ENCODE measurements at regions not wholly inside any gene's neighbourhood (a gene's known extent, or its start where the extent isn't known, plus 50 kb on each side); places are given as distances from the start of the nearest gene placed in this dataset.
"Not testable (repeated sequence)": the region's sequence is repeated elsewhere in the genome, so short reads cannot be mapped to it uniquely, and the experiment has no call there.

DNA sequence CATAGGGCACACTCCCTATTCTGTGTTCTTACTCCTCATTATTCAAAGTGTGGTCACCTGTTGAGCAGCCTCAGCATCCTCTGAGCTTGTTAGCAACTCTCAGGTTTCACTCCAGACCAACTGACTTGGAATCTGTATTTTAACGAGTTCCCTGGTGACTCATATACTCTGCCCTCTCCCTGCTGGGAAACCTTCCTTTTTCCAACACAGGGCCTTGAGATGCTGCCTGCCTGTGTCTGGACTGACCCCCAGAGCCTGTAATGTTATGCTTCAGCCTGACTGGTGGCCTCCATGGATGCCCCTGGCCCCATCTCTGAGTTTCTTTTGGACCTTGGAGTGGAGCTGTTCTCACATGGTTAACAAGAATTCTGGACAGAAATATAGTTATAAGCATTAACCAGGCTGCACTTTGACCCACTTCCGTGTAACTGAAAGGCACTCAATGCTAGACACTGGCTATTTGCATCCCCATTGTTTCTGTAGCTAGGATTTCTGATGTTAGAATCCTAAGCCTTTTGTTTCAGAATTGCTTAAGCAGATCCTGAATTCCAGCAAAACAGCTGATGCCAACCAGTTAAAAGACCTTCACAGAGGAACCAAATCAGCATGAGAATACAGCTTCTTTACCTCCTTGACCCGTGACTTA, 262.6 kb downstream of the STIM2 start:
- no peak for DNase-seq

DNA sequence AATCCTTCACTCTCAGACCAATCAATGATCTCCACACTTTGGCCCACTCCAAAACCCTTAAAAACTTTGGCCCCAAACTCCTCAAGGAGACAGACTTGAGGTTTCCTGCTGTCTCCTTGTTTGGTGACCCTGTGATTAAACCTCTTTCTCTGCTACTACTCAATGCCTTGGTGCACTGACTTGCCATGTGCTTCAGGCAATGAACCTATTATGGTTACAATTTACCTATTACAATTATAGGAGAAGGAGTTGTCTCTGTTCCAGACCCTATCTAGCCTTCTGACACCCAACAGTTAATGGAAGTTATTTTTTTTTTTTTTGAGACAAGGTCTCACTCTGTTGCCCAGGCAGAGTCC, 263.1 kb downstream of the STIM2 start:
- no peak for DNase-seq

DNA sequence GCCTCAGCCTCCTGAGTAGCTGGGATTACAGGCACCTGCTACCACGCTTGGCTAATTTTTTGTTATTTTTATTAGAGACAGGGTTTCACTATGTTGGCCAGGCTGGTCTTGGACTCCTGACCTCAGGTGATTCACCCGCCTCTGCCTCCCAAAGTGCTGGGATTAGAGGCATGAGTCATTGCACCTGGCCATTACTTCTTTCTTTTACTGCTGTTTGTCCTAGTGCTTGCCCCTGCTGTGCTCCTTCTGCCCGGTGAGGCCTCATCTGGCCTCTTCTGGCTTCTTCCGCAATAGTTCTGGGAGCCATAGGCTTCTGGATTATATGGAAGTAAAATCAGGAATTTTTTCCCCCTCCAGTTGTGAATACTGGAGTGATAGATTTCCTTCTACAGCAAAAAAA, 266.3 kb downstream of the STIM2 start:
- DNase-seq = not testable (repeated sequence)

DNA sequence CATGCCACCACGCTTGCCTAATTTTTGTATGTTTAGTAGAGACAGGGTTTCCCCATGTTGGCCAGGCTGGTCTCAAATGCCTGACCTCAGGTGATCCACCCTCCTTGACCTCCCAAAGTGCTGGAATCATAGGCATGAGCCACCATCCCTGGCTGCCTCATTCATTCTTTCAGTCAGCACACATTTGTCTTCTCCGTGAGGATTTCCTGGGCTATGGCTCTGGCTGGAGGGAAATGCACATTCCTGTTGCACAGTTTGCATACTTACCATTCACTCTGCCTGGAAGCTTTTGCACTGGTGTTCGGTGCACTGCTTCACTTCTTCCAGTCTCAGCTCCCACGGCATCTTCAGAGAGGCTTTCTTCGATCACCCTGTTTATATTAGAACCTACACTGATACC, 267.8 kb downstream of the STIM2 start:
- DNase-seq = no peak

DNA sequence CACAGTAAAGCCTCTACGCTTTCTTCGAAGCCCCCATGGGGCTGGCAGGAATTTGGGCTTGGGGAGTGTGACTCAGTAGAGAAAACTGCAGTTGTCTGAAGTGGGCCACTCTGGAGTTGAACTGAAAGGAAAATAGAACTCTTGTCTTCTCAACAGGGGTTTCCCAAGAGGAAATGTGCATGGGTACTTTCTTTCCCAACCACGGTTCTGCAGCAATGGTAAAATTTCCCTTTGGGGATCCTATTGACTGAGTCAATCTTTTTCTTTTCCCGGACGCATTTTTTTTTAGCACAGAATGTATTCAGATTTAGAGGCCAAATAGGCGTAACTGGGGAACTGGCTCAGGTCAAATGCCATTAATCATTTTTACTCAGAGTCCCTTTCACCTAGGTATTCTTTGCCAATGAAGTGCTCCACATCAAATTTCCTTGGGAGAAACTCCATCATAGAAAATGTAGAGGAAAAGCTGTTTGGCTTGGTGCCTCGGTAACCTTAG, 269.3 kb downstream of the STIM2 start:
- no peak for DNase-seq

DNA sequence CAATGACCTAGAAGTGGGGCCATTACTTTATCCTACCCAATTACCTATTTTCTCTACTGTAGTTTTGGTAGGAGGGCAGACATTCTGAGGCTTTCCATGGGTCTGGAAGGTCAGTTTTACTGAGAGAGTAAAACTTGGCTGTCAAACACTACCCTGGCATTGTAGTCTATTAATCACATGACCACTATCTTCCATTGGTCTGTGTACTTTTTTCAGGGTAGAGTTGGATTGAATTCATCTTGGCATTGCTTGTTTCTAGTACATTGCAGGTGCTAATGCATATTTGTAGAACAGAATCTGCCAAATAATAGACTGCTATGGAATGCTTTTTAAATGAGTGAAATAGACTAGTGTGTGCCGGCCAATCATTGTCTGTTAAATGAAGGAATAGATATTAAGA, 271.9 kb downstream of the STIM2 start:
- DNase-seq = no peak

DNA sequence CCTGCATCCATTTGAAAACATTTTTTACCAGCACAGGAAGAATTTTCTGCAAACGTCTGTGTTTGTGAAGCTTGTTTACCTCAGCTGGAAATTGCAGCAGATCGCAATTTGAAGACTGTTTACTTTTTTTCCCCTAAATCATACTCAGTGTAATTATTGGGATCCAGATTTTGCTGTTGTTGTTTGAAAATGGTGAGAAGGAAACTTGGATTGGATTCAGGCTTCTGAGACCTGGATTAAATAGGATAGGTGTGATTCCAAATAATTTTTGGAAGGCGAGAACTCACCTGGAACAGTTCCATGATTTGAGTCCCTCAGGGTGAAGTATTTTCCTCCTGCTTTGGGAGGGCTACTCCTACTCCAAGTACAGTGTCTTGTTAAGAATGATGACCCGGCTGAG, 279.8 kb downstream of the STIM2 start:
- DNase-seq = no peak

DNA sequence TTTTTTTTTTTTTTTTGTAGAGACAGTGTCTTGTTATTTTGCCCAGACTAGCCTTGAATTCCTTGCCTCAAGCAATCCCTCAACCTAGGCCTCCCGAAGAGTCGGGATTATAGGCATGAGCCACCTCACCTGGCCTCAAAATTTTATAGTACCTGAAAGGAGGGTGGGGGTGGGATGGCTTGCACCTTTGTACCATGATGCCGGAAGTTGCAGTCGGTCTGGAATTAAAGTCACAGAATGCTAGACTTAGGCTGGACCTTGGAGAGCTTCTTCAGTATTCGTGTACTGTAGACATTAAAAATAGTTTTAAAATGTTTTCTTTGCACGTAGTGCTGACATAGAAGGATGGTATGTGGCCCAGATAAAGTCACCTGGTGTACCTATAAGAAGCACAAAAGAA, 280.9 kb downstream of the STIM2 start:
- no peak for DNase-seq

DNA sequence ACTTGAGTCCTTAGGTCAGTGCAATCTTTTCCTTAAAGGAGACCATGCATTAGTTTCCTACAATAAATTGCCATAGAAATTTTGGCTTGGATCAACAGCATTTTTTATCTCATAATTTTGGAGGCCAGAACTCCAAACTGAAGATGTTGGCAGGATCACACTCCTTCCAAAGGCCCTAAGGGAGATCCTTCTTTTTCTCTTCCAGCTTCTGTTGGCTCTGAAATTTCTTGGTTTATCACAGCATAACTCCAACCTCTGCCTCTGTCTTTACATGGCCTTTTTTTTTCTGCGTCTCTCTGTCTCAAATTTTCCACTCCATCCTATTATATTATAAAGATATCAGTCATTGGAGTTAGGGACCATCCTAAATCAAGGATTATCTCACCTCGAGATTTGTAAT, 282.2 kb downstream of the STIM2 start:
- DNase-seq = no peak

DNA sequence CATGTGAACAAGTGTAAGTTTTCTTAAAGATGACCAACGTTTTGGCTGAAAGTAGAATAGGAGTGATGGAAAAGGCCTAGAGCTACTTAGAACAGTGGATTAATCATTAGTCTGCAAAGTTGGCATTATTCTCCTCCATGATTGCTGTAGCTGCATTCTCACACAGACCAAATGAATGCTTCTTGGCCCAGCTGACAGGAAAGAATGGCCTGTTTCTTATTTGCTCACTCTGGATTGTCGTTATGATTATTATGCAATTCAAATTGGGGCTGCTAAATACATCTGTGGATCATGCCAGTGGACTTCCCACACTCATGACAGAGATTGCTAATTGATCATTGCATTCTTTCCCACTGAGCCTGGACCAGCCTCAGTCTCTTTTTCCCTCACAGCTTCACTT, 285.0 kb downstream of the STIM2 start:
- DNase-seq = no peak

DNA sequence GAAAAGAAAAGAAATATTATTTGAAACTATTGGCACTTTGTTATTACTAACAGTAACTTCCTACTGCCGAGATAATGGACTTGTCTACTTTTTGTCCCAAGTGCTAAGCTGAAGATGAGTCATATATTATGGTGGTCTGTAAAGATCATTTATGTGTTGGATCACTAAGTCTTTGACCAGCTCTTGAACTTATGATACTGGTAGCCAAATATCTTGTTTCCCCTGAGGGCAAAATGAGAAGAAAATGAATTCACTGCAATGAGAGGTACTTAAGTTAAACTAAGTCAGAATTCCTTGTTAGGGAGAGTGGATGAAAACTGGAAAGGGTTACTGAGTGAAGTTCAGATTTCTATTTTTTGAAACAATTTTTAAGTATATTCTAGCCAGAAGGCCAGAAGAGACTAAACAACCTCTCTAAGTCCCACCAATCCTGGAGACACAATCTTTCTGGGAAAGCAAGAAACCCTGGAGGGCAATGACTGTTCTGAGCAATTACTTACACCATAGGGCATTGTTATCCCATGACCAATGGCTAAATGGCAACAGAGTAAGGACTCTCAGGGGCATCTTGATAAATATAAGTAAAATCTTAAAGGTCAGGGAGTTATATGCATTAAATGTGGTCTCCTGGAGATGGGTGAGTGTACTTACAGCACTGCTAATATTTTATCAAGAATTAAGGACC, 287.7 kb downstream of the STIM2 start:
- no peak for DNase-seq

DNA sequence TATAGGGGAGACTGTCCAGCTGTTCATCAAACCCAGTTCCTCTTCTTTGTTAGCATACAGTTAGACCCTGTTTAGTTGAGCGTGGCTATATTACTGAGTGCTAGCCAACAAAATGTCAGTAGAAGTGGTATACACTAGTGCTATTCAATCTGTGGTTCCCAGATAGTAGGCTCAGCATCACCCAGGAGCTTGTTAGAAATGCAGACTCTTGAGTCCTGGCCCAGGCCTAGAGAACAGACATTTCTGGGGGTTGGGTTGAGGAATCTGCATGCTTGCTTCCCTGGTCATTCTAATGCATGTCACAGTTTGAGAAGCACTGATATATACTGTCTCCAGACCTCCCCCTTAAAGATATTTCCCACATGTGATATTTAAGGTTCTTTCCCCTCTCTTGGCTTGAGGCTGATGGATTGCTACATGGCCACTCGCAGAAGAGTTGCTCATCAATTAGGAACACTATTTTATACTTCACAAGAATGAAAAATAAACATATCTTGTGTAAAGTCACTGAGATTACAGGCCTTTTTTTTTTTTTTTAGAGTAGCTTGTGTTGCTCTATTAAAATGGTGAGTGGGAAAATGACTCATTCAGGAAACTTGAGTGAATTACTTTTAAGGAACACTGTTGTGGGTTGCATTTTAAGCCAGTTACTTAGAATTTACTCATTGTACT, 289.0 kb downstream of the STIM2 start:
- DNase-seq = no peak

DNA sequence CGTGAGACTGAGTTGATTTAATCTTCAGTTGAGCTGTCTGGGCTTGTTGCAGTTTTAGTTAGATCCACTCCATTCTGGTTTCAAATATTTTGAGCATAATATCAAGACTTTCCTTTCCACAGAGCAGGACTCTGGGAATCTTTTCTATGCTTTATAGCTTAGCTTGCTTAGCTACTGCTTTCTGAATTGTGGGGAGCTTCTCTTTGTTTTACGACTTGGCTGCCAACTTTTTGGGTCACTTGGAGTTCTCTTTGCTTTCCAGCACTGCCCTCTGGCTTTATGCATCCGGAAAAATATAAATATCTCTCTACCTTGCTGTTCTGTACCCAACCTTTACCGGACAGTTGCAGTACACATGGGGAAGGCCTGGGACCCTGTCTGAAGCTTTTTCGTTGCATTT, 292.1 kb downstream of the STIM2 start:
- DNase-seq = no peak

DNA sequence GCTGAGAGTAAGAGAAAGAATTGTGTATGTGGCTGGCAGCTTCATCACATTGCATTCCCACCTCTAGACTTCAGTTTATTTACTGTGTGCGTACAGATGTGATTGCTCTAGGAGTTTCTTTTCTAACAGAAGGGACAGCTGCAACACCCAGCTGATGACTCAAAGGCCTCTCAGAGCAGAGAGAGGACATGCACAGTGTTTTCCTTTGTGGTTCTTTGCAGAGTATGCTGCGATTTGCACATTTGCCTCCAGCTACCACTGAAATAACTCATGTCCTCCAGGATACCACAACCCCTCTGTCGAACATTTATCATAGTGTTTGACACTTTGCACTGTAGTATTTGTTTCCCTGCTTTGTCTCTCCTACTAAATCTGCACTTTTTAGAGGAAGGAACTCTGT, 294.1 kb downstream of the STIM2 start:
- no peak for DNase-seq

DNA sequence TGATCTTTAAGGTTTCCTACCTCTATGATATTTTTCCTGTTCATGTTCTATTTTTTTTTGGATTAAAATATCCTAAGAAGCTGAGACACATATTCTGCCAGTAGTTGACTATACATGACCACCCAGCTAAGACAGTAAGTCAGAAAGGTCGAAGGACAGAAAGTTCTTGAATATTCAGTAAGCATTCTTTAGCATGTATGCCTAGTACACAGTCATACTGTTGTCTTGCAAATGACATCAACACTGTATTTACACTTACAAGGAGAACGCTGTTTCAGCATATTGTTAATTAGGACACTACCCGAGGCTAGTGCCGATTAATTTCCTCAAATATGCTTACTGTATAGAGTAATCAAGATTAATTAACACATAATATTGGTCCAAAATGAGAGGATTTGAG, 300.6 kb downstream of the STIM2 start:
- no peak for DNase-seq

DNA sequence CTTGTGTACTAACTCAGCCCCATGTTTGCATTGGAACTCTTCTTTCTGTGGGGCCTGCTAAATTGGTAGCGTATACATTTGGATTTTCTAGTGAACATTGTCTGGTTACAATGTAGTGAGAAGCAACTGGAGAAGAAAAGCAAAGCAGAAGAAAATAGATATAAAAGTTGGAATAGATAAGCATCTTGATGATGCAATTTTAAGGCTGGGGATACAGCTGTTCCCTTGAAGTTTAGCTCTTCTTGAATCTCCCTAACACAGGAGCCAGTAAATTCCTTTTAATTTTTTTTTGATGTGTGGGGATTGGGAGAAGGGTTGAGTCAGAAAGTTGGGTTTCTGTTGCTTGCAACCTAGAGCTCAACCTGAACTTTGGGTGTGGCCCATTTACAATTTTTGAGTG, 308.1 kb downstream of the STIM2 start:
- no peak for DNase-seq

DNA sequence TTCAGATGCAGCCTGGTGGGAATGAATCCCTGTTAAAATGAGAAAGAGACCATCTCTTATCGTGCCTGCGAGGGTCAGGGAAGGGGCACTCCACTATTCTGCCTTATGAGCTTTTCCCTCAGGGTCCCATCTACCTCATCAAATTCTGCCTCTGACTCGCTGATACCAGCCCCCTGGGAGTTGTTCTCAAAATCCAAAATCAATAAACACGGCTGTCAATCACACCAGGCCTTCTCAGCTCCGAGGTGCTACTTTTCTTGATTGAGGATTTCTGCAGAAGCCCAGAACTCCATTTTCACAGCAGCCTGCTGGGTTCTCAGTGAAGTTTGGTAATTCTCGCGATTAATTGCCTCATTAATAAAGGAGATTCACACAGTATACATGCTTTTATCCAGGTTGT, 312.6 kb downstream of the STIM2 start:
- DNase-seq = no peak

DNA sequence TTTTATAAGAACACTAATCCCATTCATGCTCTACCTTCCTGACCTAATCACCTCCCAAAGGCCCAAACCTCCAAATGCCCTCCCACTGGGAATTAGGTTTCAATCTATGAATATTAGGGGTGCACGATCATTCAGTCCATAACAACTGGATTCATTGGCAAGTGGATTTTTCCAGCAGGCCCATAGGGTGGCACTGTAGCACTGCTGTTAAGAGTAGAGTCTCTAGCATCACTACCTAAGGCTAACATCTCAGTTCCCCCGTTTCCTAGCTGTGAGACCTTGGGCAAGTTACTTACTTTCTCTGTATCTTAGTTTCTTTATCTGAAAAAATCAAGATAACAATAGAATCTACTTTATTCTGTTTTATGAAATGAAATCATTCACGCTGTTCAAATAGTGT, 315.8 kb downstream of the STIM2 start:
- DNase-seq = no peak

DNA sequence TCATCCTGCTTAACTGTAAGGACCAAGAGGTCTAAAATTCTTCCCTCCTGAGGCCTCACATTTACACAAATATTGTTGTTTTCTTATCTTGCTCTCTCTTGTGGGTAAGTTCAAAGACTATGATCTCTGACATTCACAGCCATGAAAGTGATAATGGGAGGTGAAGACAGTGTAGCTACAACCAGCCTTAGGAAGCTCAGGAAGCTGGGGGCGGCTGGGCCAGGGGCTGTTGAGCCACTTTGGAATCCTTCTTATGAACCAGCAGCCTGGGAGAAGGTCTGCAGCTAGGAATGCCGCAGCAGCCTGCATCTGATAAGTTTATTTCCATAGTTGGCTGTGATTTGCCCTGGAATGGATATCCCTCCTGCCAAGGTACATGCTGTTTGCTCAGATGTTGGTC, 316.2 kb downstream of the STIM2 start:
- no peak for DNase-seq

DNA sequence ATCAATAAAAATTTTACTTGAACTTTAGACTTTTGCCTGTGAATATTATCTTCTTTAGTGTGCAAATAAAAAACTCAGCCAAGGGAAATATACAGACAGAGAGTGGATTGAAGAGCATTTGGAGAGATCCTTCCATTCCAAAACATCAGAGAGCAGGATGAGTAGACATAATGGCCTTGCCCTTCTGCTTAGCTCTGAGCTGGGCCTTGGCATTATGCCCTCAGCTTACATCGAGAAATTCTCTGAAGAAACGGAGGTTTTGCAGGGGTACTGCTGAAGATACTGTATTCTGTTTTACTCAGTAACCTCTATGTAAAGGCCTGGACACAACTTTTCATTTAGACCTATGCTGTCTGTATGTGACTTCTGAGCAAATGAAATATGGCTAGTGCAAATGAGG, 317.4 kb downstream of the STIM2 start:
- DNase-seq = no peak

DNA sequence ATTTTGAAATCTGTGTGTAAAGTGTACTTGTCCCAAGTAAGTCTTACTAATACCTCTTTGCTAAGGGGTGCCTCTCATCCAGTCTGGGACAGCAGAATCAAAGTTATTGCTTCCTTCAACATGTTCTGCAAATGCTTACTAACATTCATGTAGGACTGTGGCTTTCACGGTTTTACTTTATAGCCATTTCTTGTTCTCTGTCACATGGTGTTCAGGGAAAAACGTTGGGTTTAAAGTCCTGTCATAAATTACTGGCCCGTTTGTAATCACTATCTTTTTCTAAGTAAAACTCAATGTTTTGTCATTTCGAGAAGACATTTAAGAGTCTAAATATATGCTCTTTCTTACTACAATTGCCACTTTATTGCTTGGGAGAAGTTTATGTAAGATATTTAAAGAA, 321.1 kb downstream of the STIM2 start:
- no peak for DNase-seq

DNA sequence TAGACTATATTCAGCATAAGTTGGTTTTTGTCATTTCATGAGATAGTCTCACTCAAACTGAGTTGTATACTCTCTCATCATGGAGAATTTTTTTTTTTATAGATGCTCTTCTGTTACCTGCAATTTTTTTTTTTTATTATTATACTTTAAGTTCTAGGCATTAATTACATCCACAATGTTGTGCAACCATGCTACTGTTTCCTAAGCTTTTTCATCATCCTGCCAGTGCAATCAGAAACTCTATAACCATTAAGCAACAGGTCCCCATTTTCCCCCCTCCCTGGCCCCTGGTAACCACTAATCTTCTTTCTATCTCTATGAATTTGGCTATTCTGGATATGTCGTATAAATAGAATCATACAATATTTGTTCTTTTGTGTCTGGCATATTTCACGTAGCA, 321.6 kb downstream of the STIM2 start:
- no peak for DNase-seq

DNA sequence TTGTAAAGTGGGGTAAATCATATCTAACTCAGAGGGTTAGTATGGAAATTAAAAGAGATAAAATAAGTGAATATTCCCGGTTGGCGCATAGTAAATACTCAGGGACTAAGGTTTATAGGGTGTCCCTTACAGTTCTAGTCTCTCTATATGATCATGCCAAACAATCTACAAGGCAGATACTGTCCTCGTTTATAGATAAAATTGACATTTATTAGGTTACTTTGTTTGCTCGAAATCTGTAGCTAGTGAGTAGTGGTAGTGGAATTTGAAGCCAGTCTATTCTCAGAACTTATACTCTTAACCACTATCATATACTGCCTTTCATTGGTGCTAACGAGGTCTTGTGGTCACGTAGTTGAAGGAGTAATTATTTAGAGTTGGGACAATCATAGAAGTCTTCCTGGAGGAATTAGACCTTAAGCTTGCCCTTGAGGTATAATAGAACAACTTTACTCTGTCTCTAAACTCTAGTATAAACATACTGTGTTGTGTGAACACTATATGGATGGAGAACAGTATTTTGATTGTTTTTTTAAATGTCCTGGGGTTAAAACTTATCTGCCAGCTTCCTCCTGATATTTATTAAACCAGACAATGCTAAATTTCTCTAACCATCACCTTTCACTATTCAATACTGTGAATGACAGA, 324.0 kb downstream of the STIM2 start:
- no peak for DNase-seq

DNA sequence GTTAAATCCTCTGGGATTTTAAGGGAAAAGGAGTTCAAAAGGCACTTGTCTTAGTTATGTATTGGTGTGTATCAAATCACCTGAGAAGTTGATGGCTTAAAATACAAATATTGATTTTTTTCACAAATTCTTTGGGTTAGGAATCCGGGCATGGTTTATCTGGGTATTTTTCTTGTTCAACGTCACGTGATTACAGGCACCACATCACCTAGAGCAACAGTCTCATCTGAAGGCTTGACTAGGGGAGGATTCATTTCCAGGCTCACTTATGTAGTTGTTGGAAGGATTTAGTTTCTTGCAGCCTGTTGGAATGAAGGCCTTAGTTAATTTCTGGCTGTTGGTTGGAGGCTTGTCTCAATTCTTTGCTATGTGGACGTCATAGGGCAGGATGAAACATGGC, 326.1 kb downstream of the STIM2 start:
- no peak for DNase-seq
